ENCODE measurements at regions not wholly inside any gene's neighbourhood (a gene's known extent, or its start where the extent isn't known, plus 50 kb on each side); places are given as distances from the start of the nearest gene placed in this dataset.

DNA sequence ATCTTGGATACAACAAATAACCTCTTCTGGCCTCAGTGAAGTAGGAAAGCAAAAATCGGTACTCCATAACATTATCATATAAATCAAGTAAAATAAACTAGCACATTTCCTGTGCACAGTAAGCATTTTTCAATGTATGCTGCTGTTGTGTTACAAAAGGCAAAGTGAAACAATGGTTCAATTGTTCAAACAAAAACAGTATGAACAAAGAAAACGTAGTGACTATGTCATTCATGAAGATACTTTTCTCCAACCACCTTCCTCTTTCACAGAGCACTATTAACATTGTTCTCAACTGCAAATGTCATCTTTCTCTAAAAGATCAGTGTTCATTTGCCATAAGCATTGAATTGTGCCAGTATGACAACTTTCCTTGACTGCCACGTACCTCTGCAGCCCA is 318.6 kb upstream of the PRDM1 start:
- Histone ChIP-seq H3K9me3 (ENCODE audit: control insufficient read depth, low read length) (no peaks in the 10 kb centered on the region), H3K4me1 (ENCODE audit: control insufficient read depth, insufficient read depth, low read length) (no peaks in the 10 kb centered on the region), H3K27ac (ENCODE audit: insufficient read depth, low read depth, low read length, poor library complexity, severe bottlenecking) (no peak overlapping the region), H3K36me3 (ENCODE audit: control insufficient read depth, insufficient read depth, low read length) (no peaks in the 10 kb centered on the region), H3K27me3 (ENCODE audit: control insufficient read depth, insufficient read depth, low read length, poor library complexity, severe bottlenecking) (no peaks in the 10 kb centered on the region), H3K4me3 (ENCODE audit: insufficient read depth, low read depth, low read length) (no peak overlapping the region)
- WGBS, 2 experiments: 89 to 93% methylated on average over 3 of the region's 3 CpGs

DNA sequence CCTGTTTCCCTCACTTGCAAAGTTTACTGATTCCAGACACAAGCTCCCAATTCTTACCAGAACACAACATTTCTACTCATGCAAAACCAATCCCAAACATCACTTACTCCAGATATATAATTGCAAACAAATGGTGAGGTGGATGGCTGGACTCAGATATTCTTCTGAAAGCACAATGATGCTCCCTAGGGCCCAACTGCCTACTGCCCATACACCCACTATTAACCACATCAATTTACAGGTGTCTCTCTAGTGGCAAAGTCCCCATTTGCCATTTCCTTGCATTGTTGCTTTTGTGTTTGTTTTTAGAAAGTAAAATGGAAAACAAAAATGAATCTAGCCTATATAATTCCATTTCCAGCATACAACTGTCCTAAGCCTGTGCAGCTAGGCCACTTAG is 320.9 kb upstream of the PRDM1 start:
- Histone ChIP-seq H3K4me3 (ENCODE audit: insufficient read depth, low read depth, low read length) (no peak overlapping the region), H3K36me3 (ENCODE audit: control insufficient read depth, insufficient read depth, low read length) (no peaks in the 10 kb centered on the region), H3K27me3 (ENCODE audit: control insufficient read depth, insufficient read depth, low read length, poor library complexity, severe bottlenecking) (no peaks in the 10 kb centered on the region), H3K9me3 (ENCODE audit: control insufficient read depth, low read length) (no peaks in the 10 kb centered on the region), H3K4me1 (ENCODE audit: control insufficient read depth, insufficient read depth, low read length) (no peaks in the 10 kb centered on the region), H3K27ac (ENCODE audit: insufficient read depth, low read depth, low read length, poor library complexity, severe bottlenecking) (no peak overlapping the region)

DNA sequence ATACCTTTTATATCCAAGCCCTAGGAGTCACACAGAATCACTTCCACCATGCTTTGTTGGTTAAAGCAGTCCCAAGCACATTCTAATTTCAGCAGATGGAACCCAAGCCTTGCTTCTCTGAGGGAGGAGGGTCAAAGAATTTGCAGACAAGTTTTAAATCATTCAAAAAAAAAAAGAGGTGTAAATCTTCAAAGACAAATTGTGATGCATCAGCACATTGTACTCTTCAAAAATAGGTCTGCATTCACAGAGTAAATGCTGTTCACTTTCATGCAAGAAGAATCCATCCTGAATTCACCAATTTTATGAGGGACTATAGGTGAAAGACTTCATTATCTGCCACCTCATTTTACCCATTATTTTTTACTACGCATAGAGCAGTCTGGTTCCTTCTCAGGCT is 321.8 kb upstream of the PRDM1 start:
- Histone ChIP-seq H3K27ac (ENCODE audit: insufficient read depth, low read depth, low read length, poor library complexity, severe bottlenecking) (no peak overlapping the region), H3K4me3 (ENCODE audit: insufficient read depth, low read depth, low read length) (no peak overlapping the region), H3K27me3 (ENCODE audit: control insufficient read depth, insufficient read depth, low read length, poor library complexity, severe bottlenecking) (no peaks in the 10 kb centered on the region), H3K4me1 (ENCODE audit: control insufficient read depth, insufficient read depth, low read length) (no peaks in the 10 kb centered on the region), H3K9me3 (ENCODE audit: control insufficient read depth, low read length) (no peaks in the 10 kb centered on the region), H3K36me3 (ENCODE audit: control insufficient read depth, insufficient read depth, low read length) (no peaks in the 10 kb centered on the region)
- 92 to 98% methylated on average over 1 of the region's 1 CpG for WGBS, 2 experiments

DNA sequence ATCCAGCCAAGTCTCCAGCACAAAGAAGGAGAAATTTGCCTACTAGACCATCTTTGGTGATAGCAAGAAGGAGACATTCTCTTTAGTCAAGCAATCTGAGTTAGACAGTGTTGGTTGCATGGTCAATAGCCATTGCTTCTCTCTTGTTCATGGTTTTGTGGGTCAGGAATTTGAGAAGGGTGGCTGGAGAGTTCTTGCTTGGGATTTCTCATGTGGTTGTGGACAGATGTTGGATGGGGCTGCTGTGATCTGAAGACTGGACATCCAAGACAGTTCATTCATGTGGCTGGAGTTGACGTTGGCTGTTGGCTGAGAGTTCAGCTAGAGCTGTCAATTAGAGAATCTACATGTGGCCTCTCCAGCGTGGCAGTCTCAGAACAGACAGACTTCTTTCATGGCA is 322.3 kb upstream of the PRDM1 start:
- WGBS, 2 experiments: 88 to 92% methylated on average over 2 of the region's 2 CpGs
- H3K27ac ChIP-seq (ENCODE audit: insufficient read depth, low read depth, low read length, poor library complexity, severe bottlenecking): no peak overlapping the region

DNA sequence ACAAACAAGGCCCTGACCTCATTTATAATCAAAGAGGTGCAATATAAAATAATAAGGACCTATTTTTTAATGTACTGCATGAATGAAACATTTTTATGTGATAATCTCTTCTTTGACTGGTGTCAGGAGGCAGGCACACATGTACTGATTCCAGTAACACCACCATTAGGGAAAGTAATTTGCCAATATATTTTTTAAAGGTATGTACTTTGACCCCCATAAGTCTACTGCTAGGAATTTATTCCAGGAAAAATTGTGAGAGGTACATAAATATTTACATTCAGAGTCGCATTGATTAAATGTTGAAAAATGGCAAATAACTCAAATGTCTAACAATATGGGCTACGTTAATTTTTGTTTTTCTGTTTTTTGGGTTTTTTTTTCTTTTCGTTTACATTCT is 325.4 kb upstream of the PRDM1 start:
- WGBS, 2 experiments: 90 to 100% methylated on average over 1 to 2 of the region's 3 CpGs
- Histone ChIP-seq H3K9me3 (ENCODE audit: control insufficient read depth, low read length) (no peaks in the 10 kb centered on the region), H3K27ac (ENCODE audit: insufficient read depth, low read depth, low read length, poor library complexity, severe bottlenecking) (no peak overlapping the region), H3K4me1 (ENCODE audit: control insufficient read depth, insufficient read depth, low read length) (no peaks in the 10 kb centered on the region), H3K36me3 (ENCODE audit: control insufficient read depth, insufficient read depth, low read length) (no peaks in the 10 kb centered on the region), H3K27me3 (ENCODE audit: control insufficient read depth, insufficient read depth, low read length, poor library complexity, severe bottlenecking) (no peaks in the 10 kb centered on the region), H3K4me3 (ENCODE audit: insufficient read depth, low read depth, low read length) (no peak overlapping the region)

More for the DNA sequence above, 322.3 kb upstream of the PRDM1 start:
- no peaks in the 10 kb centered on the region for H3K9me3 ChIP-seq (ENCODE audit: control insufficient read depth, low read length)
- no peaks in the 10 kb centered on the region for H3K4me1 ChIP-seq (ENCODE audit: control insufficient read depth, insufficient read depth, low read length)
- no peak overlapping the region for H3K4me3 ChIP-seq (ENCODE audit: insufficient read depth, low read depth, low read length)
- no peaks in the 10 kb centered on the region for H3K36me3 ChIP-seq (ENCODE audit: control insufficient read depth, insufficient read depth, low read length)
- H3K27me3 ChIP-seq (ENCODE audit: control insufficient read depth, insufficient read depth, low read length, poor library complexity, severe bottlenecking): no peaks in the 10 kb centered on the region

GRCh38 chr6:105759946-105760345 is 326.2 kb upstream of the PRDM1 start:
- no peaks in the 10 kb centered on the region for H3K36me3 ChIP-seq (ENCODE audit: control insufficient read depth, insufficient read depth, low read length)
- H3K9me3 ChIP-seq (ENCODE audit: control insufficient read depth, low read length): no peaks in the 10 kb centered on the region
- H3K4me3 ChIP-seq (ENCODE audit: insufficient read depth, low read depth, low read length): no peak overlapping the region
- no peaks in the 10 kb centered on the region for H3K4me1 ChIP-seq (ENCODE audit: control insufficient read depth, insufficient read depth, low read length)
- no peak overlapping the region for H3K27ac ChIP-seq (ENCODE audit: insufficient read depth, low read depth, low read length, poor library complexity, severe bottlenecking)
- WGBS, 2 experiments: 85 to 93% methylated on average over 4 of the region's 4 CpGs
- H3K27me3 ChIP-seq (ENCODE audit: control insufficient read depth, insufficient read depth, low read length, poor library complexity, severe bottlenecking): no peaks in the 10 kb centered on the region

- Histone ChIP-seq H3K36me3 (ENCODE audit: control insufficient read depth, insufficient read depth, low read length) (no peaks in the 10 kb centered on the region), H3K27me3 (ENCODE audit: control insufficient read depth, insufficient read depth, low read length, poor library complexity, severe bottlenecking) (no peaks in the 10 kb centered on the region), H3K4me1 (ENCODE audit: control insufficient read depth, insufficient read depth, low read length) (no peaks in the 10 kb centered on the region), H3K9me3 (ENCODE audit: control insufficient read depth, low read length) (no peaks in the 10 kb centered on the region), H3K27ac (ENCODE audit: insufficient read depth, low read depth, low read length, poor library complexity, severe bottlenecking) (no peak overlapping the region), H3K4me3 (ENCODE audit: insufficient read depth, low read depth, low read length) (no peak overlapping the region)
- 94 to 96% methylated on average over 2 of the region's 2 CpGs for WGBS, 2 experiments
Observed at GRCh38 chr6:105759015-105759414, 327.1 kb upstream of the PRDM1 start.

DNA sequence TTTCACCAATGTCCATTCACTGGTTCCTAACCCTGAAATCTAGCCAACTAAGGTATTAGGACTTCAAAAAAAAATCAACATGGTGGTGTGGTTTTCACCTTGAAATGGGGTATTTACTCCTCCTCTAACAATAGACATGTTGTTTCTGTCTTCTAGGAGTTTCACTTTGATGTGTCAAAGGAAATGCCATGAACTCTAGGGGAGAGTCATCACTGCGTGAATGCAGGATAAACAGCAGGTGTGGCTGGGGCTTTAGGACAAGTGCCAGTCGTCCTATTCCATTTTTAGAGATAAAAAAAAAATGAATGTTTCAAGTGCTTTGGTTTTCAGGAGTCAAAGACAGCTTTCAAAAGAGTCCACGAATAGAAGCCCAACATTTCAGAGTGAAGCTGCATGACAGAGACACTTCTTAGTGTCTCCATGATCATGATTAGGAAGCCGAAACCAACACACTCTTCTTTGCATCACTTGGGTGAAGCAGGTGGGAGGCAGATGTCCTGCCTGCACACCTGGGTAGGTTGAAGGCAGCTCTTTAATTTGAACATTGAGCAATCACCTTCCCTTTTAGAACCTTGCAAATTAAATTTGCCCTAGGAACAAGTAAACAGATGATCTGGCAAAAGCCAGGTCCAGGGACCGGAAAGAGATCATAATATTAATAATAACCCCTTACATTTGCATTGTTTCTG is 328.5 kb upstream of the PRDM1 start:
- Histone ChIP-seq H3K27ac (ENCODE audit: insufficient read depth, low read depth, low read length, poor library complexity, severe bottlenecking) (no peak overlapping the region), H3K27me3 (ENCODE audit: control insufficient read depth, insufficient read depth, low read length, poor library complexity, severe bottlenecking) (no peaks in the 10 kb centered on the region), H3K4me3 (ENCODE audit: insufficient read depth, low read depth, low read length) (no peak overlapping the region), H3K9me3 (ENCODE audit: control insufficient read depth, low read length) (no peaks in the 10 kb centered on the region), H3K4me1 (ENCODE audit: control insufficient read depth, insufficient read depth, low read length) (no peaks in the 10 kb centered on the region), H3K36me3 (ENCODE audit: control insufficient read depth, insufficient read depth, low read length) (no peaks in the 10 kb centered on the region)
- 87 to 89% methylated on average over 5 of the region's 5 CpGs for WGBS, 2 experiments

DNA sequence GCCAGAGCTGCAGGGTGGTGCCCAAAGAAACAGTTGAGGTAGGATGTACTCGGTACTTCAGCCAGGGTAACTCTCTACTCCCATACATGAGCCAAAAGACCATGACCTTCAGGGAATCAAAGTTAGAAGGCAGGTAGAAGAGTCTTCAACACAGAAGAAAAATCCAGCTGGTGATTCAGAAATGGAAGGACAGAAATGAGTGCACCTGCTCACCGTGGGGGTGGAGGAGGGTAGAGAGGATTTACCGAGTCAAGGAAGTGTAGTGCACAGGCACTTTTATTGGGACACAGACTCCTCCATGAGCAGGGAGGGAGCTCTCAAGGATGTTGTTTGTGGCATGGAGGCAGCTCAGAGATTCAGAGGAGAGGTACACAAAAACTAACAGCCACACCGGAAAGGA is 330.3 kb upstream of the PRDM1 start:
- Histone ChIP-seq H3K4me1 (ENCODE audit: control insufficient read depth, insufficient read depth, low read length) (no peaks in the 10 kb centered on the region), H3K36me3 (ENCODE audit: control insufficient read depth, insufficient read depth, low read length) (no peaks in the 10 kb centered on the region), H3K27me3 (ENCODE audit: control insufficient read depth, insufficient read depth, low read length, poor library complexity, severe bottlenecking) (no peaks in the 10 kb centered on the region), H3K27ac (ENCODE audit: insufficient read depth, low read depth, low read length, poor library complexity, severe bottlenecking) (no peak overlapping the region), H3K9me3 (ENCODE audit: control insufficient read depth, low read length) (no peaks in the 10 kb centered on the region), H3K4me3 (ENCODE audit: insufficient read depth, low read depth, low read length) (no peak overlapping the region)
- WGBS, 2 experiments: 93 to 96% methylated on average over 3 to 4 of the region's 4 CpGs

DNA sequence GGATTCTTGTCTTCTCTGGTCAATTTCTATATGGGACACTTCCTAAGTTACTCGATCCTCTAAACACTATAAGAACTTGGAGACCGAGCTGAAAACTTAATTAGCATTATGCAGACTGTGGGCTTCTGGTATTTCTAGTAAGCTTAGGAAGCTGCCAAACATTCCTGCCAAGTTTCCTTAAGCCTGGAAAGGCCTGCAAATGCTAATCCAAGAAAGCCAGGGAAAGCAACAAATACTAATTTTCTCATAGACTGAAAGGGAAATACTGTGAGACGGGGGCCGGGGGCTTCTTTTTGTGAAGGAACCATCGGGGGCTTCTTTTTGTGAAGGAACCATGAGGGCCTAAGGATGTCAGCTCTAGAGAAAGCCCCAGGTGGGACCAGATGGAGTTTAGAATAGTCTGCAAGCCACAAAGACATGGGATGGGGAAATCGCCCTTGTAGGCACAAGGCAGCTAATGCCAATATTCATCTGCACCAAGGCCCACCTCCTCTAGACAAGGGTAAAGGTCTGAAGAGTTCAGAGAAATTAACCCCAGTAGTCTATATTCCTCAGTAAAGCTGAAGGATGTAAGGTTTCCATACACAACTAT is 332.4 kb upstream of the PRDM1 start:
- no peaks in the 10 kb centered on the region for H3K4me1 ChIP-seq (ENCODE audit: control insufficient read depth, insufficient read depth, low read length)
- H3K36me3 ChIP-seq (ENCODE audit: control insufficient read depth, insufficient read depth, low read length): no peaks in the 10 kb centered on the region
- H3K9me3 ChIP-seq (ENCODE audit: control insufficient read depth, low read length): no peaks in the 10 kb centered on the region
- no peaks in the 10 kb centered on the region for H3K27me3 ChIP-seq (ENCODE audit: control insufficient read depth, insufficient read depth, low read length, poor library complexity, severe bottlenecking)
- no peak overlapping the region for H3K27ac ChIP-seq (ENCODE audit: insufficient read depth, low read depth, low read length, poor library complexity, severe bottlenecking)
- no peak overlapping the region for H3K4me3 ChIP-seq (ENCODE audit: insufficient read depth, low read depth, low read length)
- 43 to 49% methylated on average over 6 of the region's 6 CpGs for WGBS, 2 experiments
